NT2/D1 (cell line): ENCODE measurements at regions not wholly inside any gene's neighbourhood (a gene's known extent, or its start where the extent isn't known, plus 50 kb on each side); places are given as distances from the start of the nearest gene placed in this dataset.

Source experiments
- DNase-seq: peaks from one replicate; pipeline ENCODE4 v3.0.0-alpha.2; 2011; ENCODE audit warnings: low read depth, low spot score
- H3K27me3 ChIP-seq: 2 replicates; pipeline ENCODE4 v1.6.0; 2011; ENCODE audit warnings: mild to moderate bottlenecking; ENCODE audit not compliant: insufficient read length, insufficient read depth
- H3K36me3 ChIP-seq: 2 replicates; pipeline ENCODE4 v1.6.1; 2011; ENCODE audit warnings: mild to moderate bottlenecking, low read length, mixed read lengths; ENCODE audit not compliant: insufficient read depth, insufficient read length
- H3K4me1 ChIP-seq: 2 replicates; pipeline ENCODE4 v1.5.1; 2011; ENCODE audit not compliant: insufficient read depth, insufficient read length
- H3K4me3 ChIP-seq: 2 replicates; pipeline ENCODE4 v1.5.1; 2011; ENCODE audit warnings: low read depth; ENCODE audit not compliant: insufficient read length
- H3K9ac ChIP-seq: 2 replicates; pipeline ENCODE4 v1.6.0; 2011; ENCODE audit warnings: low read depth; ENCODE audit not compliant: insufficient read length
- H3K9me3 ChIP-seq: 2 replicates; pipeline ENCODE4 v1.5.1; 2011; ENCODE audit warnings: mild to moderate bottlenecking, low read length; ENCODE audit not compliant: insufficient read depth
- SUZ12 ChIP-seq: IDR thresholded peaks from 2 replicates; pipeline ENCODE4 v1.6.1; 2011; ENCODE audit not compliant: insufficient read length, insufficient read depth; ENCODE audit errors: extremely low read depth
- YY1 ChIP-seq: IDR thresholded peaks from 2 replicates; pipeline ENCODE4 v1.6.1; 2011; ENCODE audit not compliant: insufficient read length, insufficient read depth
- ZNF274 ChIP-seq: IDR thresholded peaks from 2 replicates; pipeline ENCODE4 v1.6.1; 2011; ENCODE audit warnings: mild to moderate bottlenecking, low read depth, low read length

GRCh38 chr21:24131056-24131455, 1476.2 kb downstream of the MRPL39 start:
- H3K27me3 ChIP-seq = no peaks in the 10 kb centered on the region
- no peak overlapping the region for H3K4me3 ChIP-seq
- DNase-seq = no peak
- H3K9ac ChIP-seq = no peak overlapping the region
- no peak for TF ChIP-seq SUZ12
- no peak for TF ChIP-seq YY1
- no peak for TF ChIP-seq ZNF274
- H3K36me3 ChIP-seq = no peaks in the 10 kb centered on the region
- H3K4me1 ChIP-seq = no peaks in the 10 kb centered on the region
- H3K9me3 ChIP-seq = no peaks in the 10 kb centered on the region

- H3K27me3 ChIP-seq = no peaks in the 10 kb centered on the region
- no peak overlapping the region for H3K4me3 ChIP-seq
- no peak overlapping the region for H3K9ac ChIP-seq
- no peak for DNase-seq
- TF ChIP-seq ZNF274 = no peak
- no peak for TF ChIP-seq YY1
- TF ChIP-seq SUZ12 = no peak
- H3K36me3 ChIP-seq = no peaks in the 10 kb centered on the region
- H3K4me1 ChIP-seq = no peaks in the 10 kb centered on the region
- no peaks in the 10 kb centered on the region for H3K9me3 ChIP-seq
Measured at GRCh38 chr21:24127651-24128050, 1479.6 kb downstream of the MRPL39 start.

- no peak for DNase-seq
- H3K27me3 ChIP-seq = no peaks in the 10 kb centered on the region
- no peak overlapping the region for H3K4me3 ChIP-seq
- H3K4me1 ChIP-seq = no peaks in the 10 kb centered on the region
- H3K9me3 ChIP-seq = no peaks in the 10 kb centered on the region
- H3K36me3 ChIP-seq = no peaks in the 10 kb centered on the region
- no peak overlapping the region for H3K9ac ChIP-seq
- TF ChIP-seq ZNF274 (no peak), YY1 (no peak), SUZ12 (no peak)
Measured at GRCh38 chr21:24123785-24124184, 1483.5 kb downstream of the MRPL39 start.

GRCh38 chr21:24118738-24119459, 1488.4 kb downstream of the MRPL39 start:
- H3K9ac ChIP-seq = no peak overlapping the region
- H3K27me3 ChIP-seq = no peaks in the 10 kb centered on the region
- H3K36me3 ChIP-seq = no peaks in the 10 kb centered on the region
- H3K4me3 ChIP-seq = no peak overlapping the region
- H3K4me1 ChIP-seq = no peaks in the 10 kb centered on the region
- no peaks in the 10 kb centered on the region for H3K9me3 ChIP-seq
- TF ChIP-seq ZNF274 (no peak), SUZ12 (no peak)
- DNase-seq = no peak

- Histone ChIP-seq H3K27me3 (no peaks in the 10 kb centered on the region), H3K4me1 (no peaks in the 10 kb centered on the region), H3K4me3 (no peak overlapping the region), H3K36me3 (no peaks in the 10 kb centered on the region), H3K9ac (no peak overlapping the region), H3K9me3 (no peaks in the 10 kb centered on the region)
- DNase-seq = no peak
- TF ChIP-seq YY1 (no peak), SUZ12 (no peak), ZNF274 (no peak)
Measured at GRCh38 chr21:24115141-24115540, 1492.1 kb downstream of the MRPL39 start.

GRCh38 chr21:24112020-24112419, 1495.3 kb downstream of the MRPL39 start:
- Histone ChIP-seq H3K27me3 (no peaks in the 10 kb centered on the region), H3K4me3 (no peak overlapping the region), H3K36me3 (no peaks in the 10 kb centered on the region), H3K4me1 (no peaks in the 10 kb centered on the region), H3K9me3 (no peaks in the 10 kb centered on the region), H3K9ac (no peak overlapping the region)
- TF ChIP-seq ZNF274 (no peak), YY1 (no peak), SUZ12 (no peak)
- DNase-seq = no peak

- TF ChIP-seq YY1 (no peak), SUZ12 (no peak), ZNF274 (no peak)
- DNase-seq = no peak
Measured at GRCh38 chr21:24110846-24111245, 1496.4 kb downstream of the MRPL39 start.

More at GRCh38 chr21:24110846-24111245, 1496.4 kb downstream of the MRPL39 start:
- Histone ChIP-seq H3K27me3 (no peaks in the 10 kb centered on the region), H3K4me3 (no peak overlapping the region), H3K36me3 (no peaks in the 10 kb centered on the region), H3K9me3 (no peaks in the 10 kb centered on the region), H3K9ac (no peak overlapping the region), H3K4me1 (no peaks in the 10 kb centered on the region)
